Stomach (tissue), 8 donors: ENCODE measurements at regions not wholly inside any gene's neighbourhood (a gene's known extent, or its start where the extent isn't known, plus 50 kb on each side); places are given as distances from the start of the nearest gene placed in this dataset.

Source experiments
- DNase-seq, 2 donors: peaks; one replicate each; pipeline versions ENCODE4 v3.0.0 to v3.0.0-alpha.2; 2013 to 2019
- H3K27ac ChIP-seq, 5 donors: fragments of 200-600 bp in 4 of 5; sonication (generic) in 4 of 5; one replicate each; pipeline ENCODE4 v1.5.1; 2013 to 2019; ENCODE audit warnings: mild to moderate bottlenecking in 1 of 5, moderate library complexity in 1 of 5
- H3K27me3 ChIP-seq, 3 donors: fragments of 200-600 bp; sonication (generic); one replicate each; pipeline ENCODE4 v1.5.1; 2017 to 2019; ENCODE audit warnings: mixed run types in 1 of 3
- H3K36me3 ChIP-seq, 4 donors: fragments of 200-600 bp; sonication (generic); 1 replicate in 3 of 4; 2 replicates in 1 of 4; pipeline ENCODE4 v1.5.1; 2016 to 2019
- H3K4me1 ChIP-seq, 4 donors: fragments of 200-600 bp; sonication (generic); one replicate each; pipeline ENCODE4 v1.5.1; 2016 to 2019
- H3K4me3 ChIP-seq, 4 donors: fragments of 200-600 bp; sonication (generic) in 3 of 4; one replicate each; pipeline ENCODE4 v1.5.1; 2016 to 2019; ENCODE audit warnings: mild to moderate bottlenecking in 1 of 4
- H3K9me3 ChIP-seq, 4 donors: fragments of 200-600 bp; sonication (generic); one replicate each; pipeline ENCODE4 v1.5.1; 2016 to 2019
- EP300 ChIP-seq: sonication (generic); formaldehyde crosslinking; IDR thresholded peaks from one replicate; pipeline ENCODE4 v1.6.1; 2017; ENCODE audit warnings: antibody characterized with exemption
- POLR2A ChIP-seq, 4 donors: fragments of 450-650 bp; IDR thresholded peaks; one replicate each; pipeline ENCODE4 v1.6.1; 2016; ENCODE audit warnings: antibody characterized with exemption in 4 of 4, control low read depth in 2 of 4, mild to moderate bottlenecking in 1 of 4, moderate library complexity in 1 of 4
- POLR2AphosphoS5 ChIP-seq, 3 donors: sonication (generic); formaldehyde crosslinking; IDR thresholded peaks; one replicate each; pipeline ENCODE4 v1.6.1; 2016; ENCODE audit warnings: antibody characterized with exemption in 3 of 3
- WGBS, 5 donors: extraction: QIAGEN DNeasy Blood & Tissue Kit in 3 of 5; methylation state at CpG; one replicate each; pipeline versions ENCODE4 v1.1.5 to v1.1.7; 2013 to 2018; 5-methylcytosine and 5-hydroxymethylcytosine counted together
- intact Hi-C: fragments of 100-400 bp; cut with DNase I; formaldehyde crosslinking; loops from one replicate; pipeline ENCODE4 v1.15.1; 2023; ENCODE audit warnings: low total_unique reads
- TF ChIP-seq, protein P1 (sequence below), 7 experiments: fragments of 450-650 bp in 4 of 7; fragments of 200-600 bp in 3 of 7; sonication (generic) in 3 of 7; IDR thresholded peaks; one replicate each; pipeline ENCODE4 v1.5.1; 2016 to 2019; ENCODE audit warnings: antibody characterized with exemption in 7 of 7, control low read depth in 2 of 7, mild to moderate bottlenecking in 1 of 7
- donor health status: healthy with polysubstance abuse.
- donor health status: Bipolar disorder and iron deficiency.
- donor health status: healthy.

- 80 to 98% (median 93%) methylated on average over 1 of the region's 1 CpG for WGBS, 5 donors
- H3K27ac ChIP-seq: no peak overlapping the region
- H3K4me1 ChIP-seq: no peaks in the 10 kb centered on the region
- no peaks in the 10 kb centered on the region for H3K27me3 ChIP-seq
- no peak overlapping the region for H3K4me3 ChIP-seq
- TF ChIP-seq, protein P1, sequence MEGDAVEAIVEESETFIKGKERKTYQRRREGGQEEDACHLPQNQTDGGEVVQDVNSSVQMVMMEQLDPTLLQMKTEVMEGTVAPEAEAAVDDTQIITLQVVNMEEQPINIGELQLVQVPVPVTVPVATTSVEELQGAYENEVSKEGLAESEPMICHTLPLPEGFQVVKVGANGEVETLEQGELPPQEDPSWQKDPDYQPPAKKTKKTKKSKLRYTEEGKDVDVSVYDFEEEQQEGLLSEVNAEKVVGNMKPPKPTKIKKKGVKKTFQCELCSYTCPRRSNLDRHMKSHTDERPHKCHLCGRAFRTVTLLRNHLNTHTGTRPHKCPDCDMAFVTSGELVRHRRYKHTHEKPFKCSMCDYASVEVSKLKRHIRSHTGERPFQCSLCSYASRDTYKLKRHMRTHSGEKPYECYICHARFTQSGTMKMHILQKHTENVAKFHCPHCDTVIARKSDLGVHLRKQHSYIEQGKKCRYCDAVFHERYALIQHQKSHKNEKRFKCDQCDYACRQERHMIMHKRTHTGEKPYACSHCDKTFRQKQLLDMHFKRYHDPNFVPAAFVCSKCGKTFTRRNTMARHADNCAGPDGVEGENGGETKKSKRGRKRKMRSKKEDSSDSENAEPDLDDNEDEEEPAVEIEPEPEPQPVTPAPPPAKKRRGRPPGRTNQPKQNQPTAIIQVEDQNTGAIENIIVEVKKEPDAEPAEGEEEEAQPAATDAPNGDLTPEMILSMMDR (IDR thresholded peaks at IDR 0.05): no peak
- TF ChIP-seq POLR2A (IDR thresholded peaks at IDR 0.05) (no peak), POLR2AphosphoS5 (IDR thresholded peaks at IDR 0.05) (no peak), EP300 (no peak)
- H3K9me3 ChIP-seq: no peaks in the 10 kb centered on the region
- intact Hi-C loops: no loop called here
- DNase-seq: no peak
- H3K36me3 ChIP-seq: no peaks in the 10 kb centered on the region
Observed at GRCh38 chr16:82370282-82370681, 200.3 kb upstream of the MPHOSPH6 start.

DNA sequence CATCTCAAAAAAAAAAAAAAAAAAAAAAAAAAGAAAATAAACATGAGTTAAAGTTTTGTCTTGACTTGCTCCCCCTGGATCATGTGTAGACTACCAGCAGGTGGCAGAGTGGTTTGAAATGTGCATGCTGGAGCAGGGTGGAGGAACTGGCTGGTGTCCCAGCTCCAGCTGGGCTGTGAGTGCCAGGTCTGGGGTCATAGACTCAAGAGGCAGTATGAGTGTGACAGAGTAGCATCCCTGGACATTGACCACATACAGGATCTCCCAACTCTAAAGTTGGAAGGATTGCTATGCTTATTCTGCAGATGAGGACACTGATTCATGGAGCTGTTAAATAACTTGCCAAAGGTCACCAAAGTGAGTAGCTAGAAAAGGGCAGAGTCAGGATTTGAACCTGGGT, 198.0 kb upstream of the MPHOSPH6 start:
- H3K27ac ChIP-seq: no peak overlapping the region
- no peaks in the 10 kb centered on the region for H3K27me3 ChIP-seq
- no peaks in the 10 kb centered on the region for H3K36me3 ChIP-seq
- DNase-seq: peak; percentile 66 to 75
- H3K4me3 ChIP-seq: no peak overlapping the region
- intact Hi-C loops: no loop called here
- no peaks in the 10 kb centered on the region for H3K9me3 ChIP-seq
- TF ChIP-seq, protein P1 (IDR thresholded peaks at IDR 0.05): peak in 3 of 7 experiments; percentile 9 to 44 (median 10)
- no peak for TF ChIP-seq EP300
- no peaks in the 10 kb centered on the region for H3K4me1 ChIP-seq

DNA sequence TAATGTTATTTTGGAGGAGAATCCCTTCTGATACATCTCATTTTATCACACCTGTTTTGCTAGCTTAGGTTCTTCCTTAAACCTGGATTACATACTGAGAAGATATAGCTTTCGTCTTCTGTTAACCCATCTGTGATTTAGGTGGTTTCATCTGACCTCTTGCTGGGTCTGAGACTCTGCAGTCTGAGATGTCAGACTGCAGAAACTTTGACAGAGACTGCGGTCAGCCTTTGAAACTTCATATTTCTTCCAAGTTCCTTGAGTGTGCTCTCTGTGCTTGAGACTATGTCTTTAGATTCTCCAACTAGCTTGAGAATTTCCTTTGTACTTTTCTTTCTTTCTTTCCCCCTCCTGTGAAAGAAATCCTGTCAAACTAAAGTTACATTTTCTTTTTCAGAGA, 196.4 kb upstream of the MPHOSPH6 start:
- Histone ChIP-seq H3K36me3 (no peaks in the 10 kb centered on the region), H3K4me1 (no peaks in the 10 kb centered on the region), H3K9me3 (no peaks in the 10 kb centered on the region), H3K27me3 (no peaks in the 10 kb centered on the region), H3K27ac (no peak overlapping the region), H3K4me3 (no peak overlapping the region)
- WGBS, 5 donors: 88 to 96% (median 95%) methylated on average over 2 of the region's 2 CpGs
- intact Hi-C loops: no loop called here
- no peak for DNase-seq
- TF ChIP-seq POLR2A (IDR thresholded peaks at IDR 0.05): no peak

DNA sequence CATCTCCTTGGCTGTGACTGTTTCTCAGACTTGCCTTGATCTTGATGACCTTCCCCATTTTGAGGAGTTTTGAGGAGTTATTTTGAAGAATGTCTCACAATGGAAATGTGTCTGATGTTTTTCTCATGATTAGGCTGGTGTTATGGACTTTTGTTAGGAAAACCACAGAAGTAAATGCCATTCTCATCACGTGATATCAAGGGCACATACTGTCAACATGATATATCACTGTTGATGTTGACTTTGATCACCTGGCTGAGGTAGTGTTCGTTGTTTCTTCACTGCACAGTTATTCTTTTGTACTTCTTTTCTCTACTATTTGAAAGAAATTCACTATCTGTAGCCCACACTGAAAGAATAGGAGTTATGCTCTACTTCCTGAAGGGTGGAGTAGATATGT, 194.7 kb upstream of the MPHOSPH6 start:
- WGBS, 5 donors: 33 to 72% (median 44%) methylated on average over 2 of the region's 2 CpGs
- TF ChIP-seq EP300 (no peak), POLR2A (IDR thresholded peaks at IDR 0.05) (no peak), POLR2AphosphoS5 (IDR thresholded peaks at IDR 0.05) (no peak)
- TF ChIP-seq, protein P1 (IDR thresholded peaks at IDR 0.05): no peak
- Histone ChIP-seq H3K4me1 (no peaks in the 10 kb centered on the region), H3K36me3 (no peaks in the 10 kb centered on the region), H3K9me3 (no peaks in the 10 kb centered on the region), H3K27me3 (no peaks in the 10 kb centered on the region), H3K27ac (no peak overlapping the region), H3K4me3 (no peak overlapping the region)
- DNase-seq: no peak
- intact Hi-C loops: no loop called here

DNA sequence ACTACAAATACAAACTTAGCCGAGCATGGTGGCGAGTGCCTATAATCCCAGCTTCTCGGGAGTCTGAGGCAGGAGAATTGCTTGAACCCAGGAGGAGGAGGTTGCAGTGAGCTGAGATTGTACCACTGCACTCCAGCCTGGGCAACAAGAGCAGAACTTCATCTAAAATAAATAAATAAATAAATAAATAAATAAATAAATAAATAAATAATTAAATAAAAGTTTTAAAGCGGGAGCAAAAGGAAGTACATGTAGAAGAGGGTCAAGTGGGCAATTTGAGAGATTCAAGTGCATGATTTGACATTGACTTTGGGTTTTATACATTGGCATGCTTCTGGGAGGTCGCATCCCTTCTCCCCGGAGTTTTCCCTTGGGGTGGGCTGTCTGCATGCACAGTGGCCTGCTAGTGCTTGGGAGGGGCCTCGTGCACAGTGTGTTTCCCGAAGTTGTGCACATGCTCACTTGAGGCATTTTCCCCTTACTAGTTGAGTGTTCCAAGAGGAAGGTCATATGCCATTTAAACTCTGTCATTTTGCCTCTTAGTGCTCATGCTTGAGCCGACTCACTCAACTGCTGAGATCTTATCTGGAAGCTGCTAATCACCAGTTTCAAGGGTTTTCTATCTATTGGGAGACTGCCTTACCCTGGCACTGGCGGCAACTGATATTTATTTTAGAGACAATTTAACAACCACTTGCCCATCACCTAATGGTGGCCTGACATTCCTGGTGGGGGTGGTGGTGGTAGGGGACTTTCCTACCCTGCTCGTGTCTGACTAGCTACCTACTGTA, 193.2 kb upstream of the MPHOSPH6 start:
- Histone ChIP-seq H3K9me3 (no peaks in the 10 kb centered on the region), H3K4me3 (no peak overlapping the region), H3K36me3 (no peaks in the 10 kb centered on the region), H3K27ac (no peak overlapping the region), H3K4me1 (no peaks in the 10 kb centered on the region), H3K27me3 (no peaks in the 10 kb centered on the region)
- intact Hi-C loops: no loop called here
- 69 to 85% (median 81%) methylated on average over 11 of the region's 11 CpGs for WGBS, 5 donors
- TF ChIP-seq POLR2AphosphoS5 (IDR thresholded peaks at IDR 0.05): no peak
- no peak for TF ChIP-seq POLR2A (IDR thresholded peaks at IDR 0.05)
- TF ChIP-seq EP300: no peak
- no peak for DNase-seq
